A549 (cell line): ENCODE measurements at regions not wholly inside any gene's neighbourhood (a gene's known extent, or its start where the extent isn't known, plus 50 kb on each side); places are given as distances from the start of the nearest gene placed in this dataset.
A peak's percentile ranks its signal among the peaks of the same experiment; 100 is the strongest.

Source experiments
- ATAC-seq, 2 experiments: fragments of 200-7000 bp in 1 of 2; fragments of >200 bp in 1 of 2; cut with Nextera tagmentation in 1 of 2; cut with Tn5 transposase in 1 of 2; 3 replicates each; pipeline versions ENCODE4 v1.8.0 to v1.9.1; 2018 to 2020; ENCODE audit warnings: mild to moderate bottlenecking in 1 of 2, moderate library complexity in 1 of 2
- CTCF ChIA-PET: fragments of 300-600 bp; sonication (Branson Sonifier 250); formaldehyde crosslinking; extraction: SDS; loops from one replicate; lab custom pipeline; 2021; ENCODE audit warnings: antibody characterized with exemption, inconsistent platforms; lab: Yijun Ruan, JAX
- POLR2A ChIA-PET: fragments of 350-600 bp; formaldehyde crosslinking; extraction: SDS; loops from one replicate; lab custom pipeline; 2021; ENCODE audit warnings: antibody characterized with exemption, inconsistent platforms; lab: Yijun Ruan, JAX
- DNase-seq, 2 experiments: peaks; one replicate each; pipeline versions ENCODE4 v3.0.0 to v3.0.0-alpha.2; 2011 to 2016; ENCODE audit warnings: low read depth in 1 of 2, low spot score in 1 of 2
- FAIRE-seq: peaks from 2 replicates; lab custom pipeline; 2011; peaks lifted over from hg19 to GRCh38; lab: Jason Lieb, UNC
- H3K27ac ChIP-seq, 2 experiments: fragments of >200 bp; sonication (Bioruptor Twin); formaldehyde crosslinking; 3 replicates each; pipeline ENCODE4 v1.5.1; 2016 to 2017
- H3K4me1 ChIP-seq: fragments of >200 bp; sonication (Bioruptor Twin); formaldehyde crosslinking; 3 replicates; pipeline ENCODE4 v1.6.1; 2016
- H3K4me2 ChIP-seq: fragments of >200 bp; sonication (Bioruptor Twin); formaldehyde crosslinking; 3 replicates; pipeline ENCODE4 v1.6.1; 2016
- H3K4me3 ChIP-seq: fragments of >200 bp; sonication (Bioruptor Twin); formaldehyde crosslinking; 3 replicates; pipeline ENCODE4 v1.5.1; 2016
- H3K9me3 ChIP-seq: fragments of >200 bp; sonication (Bioruptor Twin); formaldehyde crosslinking; 3 replicates; pipeline ENCODE4 v1.6.1; 2016
- CBX8 ChIP-seq: fragments of 200-600 bp; sonication (generic); IDR thresholded peaks from 2 replicates; pipeline ENCODE4 v1.6.1; 2016
- CHD2 ChIP-seq: fragments of 150-350 bp; IDR thresholded peaks from 2 replicates; pipeline ENCODE4 v1.6.1; 2014; ENCODE audit warnings: low read length; ENCODE audit not compliant: partially characterized antibody
- CHD4 ChIP-seq: fragments of 200-600 bp; sonication (generic); IDR thresholded peaks from 2 replicates; pipeline ENCODE4 v1.6.1; 2016; ENCODE audit warnings: antibody characterized with exemption, mild to moderate bottlenecking, borderline replicate concordance
- ELK1 ChIP-seq: fragments of 150-350 bp; IDR thresholded peaks from 2 replicates; pipeline ENCODE4 v1.6.1; 2014; ENCODE audit warnings: low read depth, mild to moderate bottlenecking, low read length
- FOXS1 ChIP-seq: fragments of 250-450 bp; sonication (Bioruptor Pico); IDR thresholded peaks from 2 replicates; pipeline ENCODE4 v1.5.0; 2020; ENCODE audit warnings: mild to moderate bottlenecking, moderate library complexity
- HEYL ChIP-seq: fragments of 250-450 bp; sonication (Bioruptor Pico); IDR thresholded peaks from 2 replicates; pipeline ENCODE4 v1.8.0; 2021; ENCODE audit warnings: mild to moderate bottlenecking, moderate library complexity
- HMGXB4 ChIP-seq: fragments of 250-450 bp; sonication (Bioruptor Pico); IDR thresholded peaks from 2 replicates; pipeline ENCODE4 v1.5.0; 2021; ENCODE audit warnings: mild to moderate bottlenecking, moderate library complexity, borderline replicate concordance
- HOXA7 ChIP-seq: fragments of 250-450 bp; sonication (Bioruptor Pico); IDR thresholded peaks from 2 replicates; pipeline ENCODE4 v1.5.0; 2020; ENCODE audit warnings: mild to moderate bottlenecking, moderate library complexity
- JUNB ChIP-seq: fragments of >200 bp; sonication (Bioruptor Twin); formaldehyde crosslinking; IDR thresholded peaks from 2 replicates; pipeline ENCODE4 v1.6.1; 2016
- MAFK ChIP-seq: fragments of 450-650 bp; IDR thresholded peaks from 2 replicates; pipeline ENCODE4 v1.6.1; 2014; ENCODE audit not compliant: partially characterized antibody
- MAZ ChIP-seq: fragments of 150-350 bp; IDR thresholded peaks from 2 replicates; pipeline ENCODE4 v1.6.1; 2014; ENCODE audit warnings: antibody characterized with exemption, low read depth, low read length, borderline replicate concordance
- NFE2L2 ChIP-seq: fragments of 150-350 bp; conservative IDR thresholded peaks from 2 replicates; pipeline ENCODE4 v1.6.1; 2014; ENCODE audit warnings: low read length
- PBX3 ChIP-seq: IDR thresholded peaks from 2 replicates; pipeline ENCODE4 v1.6.1; 2012
- PHF8 ChIP-seq: fragments of 200-600 bp; sonication (generic); IDR thresholded peaks from 2 replicates; pipeline ENCODE4 v1.6.1; 2016; ENCODE audit warnings: low read depth, mild to moderate bottlenecking, antibody characterized with exemption, moderate library complexity, borderline replicate concordance
- POLR2A ChIP-seq: IDR thresholded peaks from 2 replicates; pipeline ENCODE4 v1.6.1; 2012; ENCODE audit warnings: mild to moderate bottlenecking, low read length
- RAD21 ChIP-seq, 2 experiments: fragments of >200 bp in 1 of 2; sonication (Bioruptor Twin) in 1 of 2; formaldehyde crosslinking in 1 of 2; IDR thresholded peaks in 1 of 2; conservative IDR thresholded peaks in 1 of 2; 2 replicates in 1 of 2; 3 replicates in 1 of 2; pipeline ENCODE4 v1.6.1; 2012 to 2018; ENCODE audit warnings: inconsistent platforms in 1 of 2
- RARB ChIP-seq: fragments of 250-450 bp; sonication (Bioruptor Pico); IDR thresholded peaks from 2 replicates; pipeline ENCODE4 v1.8.0; 2021; ENCODE audit warnings: mild to moderate bottlenecking, moderate library complexity
- TFCP2L1 ChIP-seq: fragments of 250-450 bp; sonication (Bioruptor Pico); IDR thresholded peaks from 2 replicates; pipeline ENCODE4 v1.5.0; 2021; ENCODE audit warnings: mild to moderate bottlenecking
- TP53 ChIP-seq: fragments of 250-450 bp; sonication (Bioruptor Pico); IDR thresholded peaks from 2 replicates; pipeline ENCODE4 v1.5.0; 2021; ENCODE audit warnings: mild to moderate bottlenecking, moderate library complexity
- USF2 ChIP-seq: fragments of 450-650 bp; IDR thresholded peaks from 2 replicates; pipeline ENCODE4 v1.6.1; 2014; ENCODE audit warnings: antibody characterized with exemption
- ZNF302 ChIP-seq: fragments of 250-450 bp; sonication (Bioruptor Pico); IDR thresholded peaks from 2 replicates; pipeline ENCODE4 v1.9.0; 2021; ENCODE audit warnings: inconsistent platforms, mild to moderate bottlenecking, moderate library complexity
- ZSCAN20 ChIP-seq: fragments of 250-450 bp; sonication (Bioruptor Pico); IDR thresholded peaks from 2 replicates; pipeline ENCODE4 v1.8.0; 2022; ENCODE audit warnings: mild to moderate bottlenecking, moderate library complexity
- WGBS: methylation state at CpG from one replicate; pipeline ENCODE4 v1.1.6; 2017; ENCODE audit errors: missing lambda C conversion rate; 5-methylcytosine and 5-hydroxymethylcytosine counted together

- DNase-seq (no peak), FAIRE-seq (no peak), ATAC-seq (no peak)
- H3K4me1 ChIP-seq = no peaks in the 10 kb centered on the region
- no peak overlapping the region for H3K27ac ChIP-seq
- TF ChIP-seq MAFK (peak; percentile 41), CHD4 (no peak)
- POLR2A ChIA-PET = no interaction called here
- CTCF ChIA-PET = no interaction called here
- no peak overlapping the region for H3K4me3 ChIP-seq
- WGBS = 4% methylated on average over 4 of the region's 4 CpGs
- H3K9me3 ChIP-seq = no peaks in the 10 kb centered on the region
- H3K4me2 ChIP-seq = no peak overlapping the region
Measured at GRCh38 chr3:18868911-18869689, 279.2 kb upstream of the KCNH8 start.

GRCh38 chr3:18866899-18867298 is 281.4 kb upstream of the KCNH8 start:
- FAIRE-seq = no peak
- CTCF ChIA-PET = no interaction called here
- 0% methylated on average over 1 of the region's 1 CpG for WGBS
- no peak for ATAC-seq
- H3K9me3 ChIP-seq = no peaks in the 10 kb centered on the region
- POLR2A ChIA-PET = no interaction called here
- TF ChIP-seq CHD2 (no peak), TP53 (CRISPR knock-in tag) (no peak), JUNB (no peak), HOXA7 (no peak), TFCP2L1 (CRISPR knock-in tag) (no peak), PHF8 (no peak), PBX3 (no peak), RARB (CRISPR knock-in tag) (no peak)
- no peak for DNase-seq
- H3K4me2 ChIP-seq = no peak overlapping the region
- H3K4me3 ChIP-seq = no peak overlapping the region
- no peak overlapping the region for H3K27ac ChIP-seq
- H3K4me1 ChIP-seq = no peaks in the 10 kb centered on the region

- FAIRE-seq = no peak
- H3K4me3 ChIP-seq = no peak overlapping the region
- 5% methylated on average over 3 of the region's 3 CpGs for WGBS
- no peak overlapping the region for H3K27ac ChIP-seq
- no peak overlapping the region for H3K4me2 ChIP-seq
- POLR2A ChIA-PET = no interaction called here
- CTCF ChIA-PET = no interaction called here
- no peaks in the 10 kb centered on the region for H3K4me1 ChIP-seq
- ATAC-seq = no peak
- TF ChIP-seq CBX8 (no peak), POLR2A (no peak), PHF8 (no peak), FOXS1 (no peak), NFE2L2 (no peak), MAZ (no peak), ELK1 (no peak), ZSCAN20 (no peak), HEYL (CRISPR knock-in tag) (no peak), HOXA7 (no peak), ZNF302 (CRISPR knock-in tag) (no peak)
- H3K9me3 ChIP-seq = no peaks in the 10 kb centered on the region
- DNase-seq = no peak
Measured at GRCh38 chr3:18864933-18865731, 283.2 kb upstream of the KCNH8 start.

- FAIRE-seq (no peak), ATAC-seq (no peak), DNase-seq (no peak)
- H3K4me1 ChIP-seq = no peaks in the 10 kb centered on the region
- H3K4me3 ChIP-seq = no peak overlapping the region
- POLR2A ChIA-PET = no interaction called here
- H3K27ac ChIP-seq = no peak overlapping the region
- TF ChIP-seq USF2 (no peak), PHF8 (no peak), HMGXB4 (CRISPR knock-in tag) (no peak), RAD21 (conservative IDR thresholded peaks at IDR 0.05 in 1 of 2, IDR thresholded peaks at IDR 0.05 in 1 of 2) (no peak)
- no peaks in the 10 kb centered on the region for H3K9me3 ChIP-seq
- WGBS = 41% methylated on average over 2 of the region's 2 CpGs
- H3K4me2 ChIP-seq = no peak overlapping the region
- CTCF ChIA-PET = no interaction called here
Measured at GRCh38 chr3:18862077-18862476, 286.2 kb upstream of the KCNH8 start.
